Neural progenitor cell (in vitro differentiated cells): ENCODE measurements at regions not wholly inside any gene's neighbourhood (a gene's known extent, or its start where the extent isn't known, plus 50 kb on each side); places are given as distances from the start of the nearest gene placed in this dataset.

Source experiments
- DNase-seq: peaks from one replicate; pipeline ENCODE4 v3.0.0-alpha.2; 2016; ENCODE audit warnings: low spot score
- H2AFZ ChIP-seq: fragments of 200-600 bp; sonication (generic); replicated peaks from 2 replicates; pipeline ENCODE4 v1.6.1; 2016; ENCODE audit warnings: antibody characterized with exemption
- H3F3A ChIP-seq: fragments of 200-600 bp; sonication (generic); 2 replicates; pipeline ENCODE4 v1.6.1; 2016; ENCODE audit warnings: antibody characterized with exemption, low read depth
- H3K27ac ChIP-seq: fragments of 200-600 bp; sonication (generic); 2 replicates; pipeline ENCODE4 v1.5.1; 2016; ENCODE audit warnings: mild to moderate bottlenecking
- H3K27me3 ChIP-seq: fragments of 200-600 bp; sonication (generic); 2 replicates; pipeline ENCODE4 v1.6.1; 2016; ENCODE audit warnings: mild to moderate bottlenecking, moderate library complexity
- H3K36me3 ChIP-seq: fragments of 200-600 bp; sonication (generic); 2 replicates; pipeline ENCODE4 v1.5.1; 2016
- H3K4me1 ChIP-seq: fragments of 200-600 bp; sonication (generic); 2 replicates; pipeline ENCODE4 v1.6.1; 2016; ENCODE audit warnings: mixed run types
- H3K4me2 ChIP-seq: fragments of 200-600 bp; sonication (generic); 2 replicates; pipeline ENCODE4 v1.6.1; 2016
- H3K4me3 ChIP-seq: fragments of 200-600 bp; sonication (generic); 2 replicates; pipeline ENCODE4 v1.5.1; 2016
- H3K79me2 ChIP-seq: fragments of 200-600 bp; sonication (generic); 2 replicates; pipeline ENCODE4 v1.6.1; 2016; ENCODE audit warnings: low read depth
- H3K9ac ChIP-seq: fragments of 200-600 bp; sonication (generic); 2 replicates; pipeline ENCODE4 v1.6.1; 2016
- H3K9me3 ChIP-seq: fragments of 200-600 bp; sonication (generic); 2 replicates; pipeline ENCODE4 v1.5.1; 2016; ENCODE audit warnings: low read depth
- H4K20me1 ChIP-seq: fragments of 200-600 bp; sonication (generic); 2 replicates; pipeline ENCODE4 v1.6.1; 2016; ENCODE audit warnings: low read depth
- H3K27ac Mint-ChIP-seq: 3 replicates; pipeline ENCODE4 v1.8.0; 2021; ENCODE audit warnings: mixed read lengths
- H3K27me3 Mint-ChIP-seq: 2 replicates; pipeline ENCODE4 v1.8.0; 2022; ENCODE audit warnings: low read depth, mild to moderate bottlenecking, inconsistent platforms, moderate library complexity, mixed read lengths; ENCODE audit not compliant: insufficient read depth
- H3K36me3 Mint-ChIP-seq: 3 replicates; pipeline ENCODE4 v1.8.0; 2021; ENCODE audit warnings: mixed read lengths
- H3K4me1 Mint-ChIP-seq: 3 replicates; pipeline ENCODE4 v1.8.0; 2021; ENCODE audit warnings: mixed read lengths
- H3K4me3 Mint-ChIP-seq: 3 replicates; pipeline ENCODE4 v1.8.0; 2021; ENCODE audit warnings: mild to moderate bottlenecking, moderate library complexity, mixed read lengths
- H3K9me3 Mint-ChIP-seq: 3 replicates; pipeline ENCODE4 v1.8.0; 2020; ENCODE audit warnings: mixed read lengths
- CTCF ChIP-seq: fragments of 200-600 bp; sonication (generic); IDR thresholded peaks from 2 replicates; pipeline ENCODE4 v1.5.1; 2017; ENCODE audit warnings: antibody characterized with exemption, mild to moderate bottlenecking
- EZH2 ChIP-seq: fragments of 200-600 bp; sonication (generic); IDR thresholded peaks from 2 replicates; pipeline ENCODE4 v1.6.1; 2017; ENCODE audit warnings: antibody characterized with exemption, mild to moderate bottlenecking, moderate library complexity
- EZH2phosphoT487 ChIP-seq: fragments of 200-600 bp; sonication (generic); IDR thresholded peaks from 2 replicates; pipeline ENCODE4 v1.6.1; 2017; ENCODE audit warnings: antibody characterized with exemption

- no peak for TF ChIP-seq EZH2phosphoT487
- TF ChIP-seq EZH2 = no peak
- no peak for TF ChIP-seq CTCF
- no peaks in the 10 kb centered on the region for H3K36me3 ChIP-seq
- H3K4me2 ChIP-seq = no peak overlapping the region
- no peaks in the 10 kb centered on the region for H3K79me2 ChIP-seq
- H3K9ac ChIP-seq = no peak overlapping the region
- H3K27ac ChIP-seq = no peak overlapping the region
- no peaks in the 10 kb centered on the region for H3K4me1 ChIP-seq
- H3K9me3 ChIP-seq = no peaks in the 10 kb centered on the region
- Mint-ChIP-seq H3K36me3 (no peaks in the 10 kb centered on the region), H3K9me3 (peaks cover 8% of the 10 kb centered on the region), H3K27me3 (peaks cover 3% of the 10 kb centered on the region), H3K4me1 (no peaks in the 10 kb centered on the region), H3K4me3 (no peak overlapping the region), H3K27ac (no peak overlapping the region)
- no peaks in the 10 kb centered on the region for H4K20me1 ChIP-seq
- H3F3A ChIP-seq = no peaks in the 10 kb centered on the region
- no peak overlapping the region for H2AFZ ChIP-seq
- H3K4me3 ChIP-seq = no peak overlapping the region
- DNase-seq = no peak
- H3K27me3 ChIP-seq = no peaks in the 10 kb centered on the region
Observed at GRCh38 chr6:110558575-110558974, 82.2 kb upstream of the SLC22A16 start.

GRCh38 chr6:110557199-110557598, 80.8 kb upstream of the SLC22A16 start:
- H3K36me3 ChIP-seq = no peaks in the 10 kb centered on the region
- Mint-ChIP-seq H3K4me1 (no peaks in the 10 kb centered on the region), H3K27ac (no peak overlapping the region), H3K27me3 (peaks cover 2% of the 10 kb centered on the region), H3K9me3 (peaks cover 13% of the 10 kb centered on the region), H3K4me3 (no peak overlapping the region), H3K36me3 (no peaks in the 10 kb centered on the region)
- no peaks in the 10 kb centered on the region for H3K4me1 ChIP-seq
- H3K9ac ChIP-seq = no peak overlapping the region
- no peak overlapping the region for H3K4me2 ChIP-seq
- no peaks in the 10 kb centered on the region for H3K79me2 ChIP-seq
- no peaks in the 10 kb centered on the region for H3K27me3 ChIP-seq
- no peaks in the 10 kb centered on the region for H3K9me3 ChIP-seq
- H3K27ac ChIP-seq = no peak overlapping the region
- H2AFZ ChIP-seq = peak overlapping the region; percentile 64
- DNase-seq = no peak
- no peaks in the 10 kb centered on the region for H4K20me1 ChIP-seq
- TF ChIP-seq EZH2phosphoT487 (no peak), CTCF (no peak), EZH2 (no peak)
- no peaks in the 10 kb centered on the region for H3F3A ChIP-seq
- no peak overlapping the region for H3K4me3 ChIP-seq

GRCh38 chr6:110556317-110557110, 80.1 kb upstream of the SLC22A16 start:
- Histone ChIP-seq H3K9ac (no peak overlapping the region), H3K79me2 (no peaks in the 10 kb centered on the region), H2AFZ (no peak overlapping the region), H3K4me1 (no peaks in the 10 kb centered on the region), H4K20me1 (no peaks in the 10 kb centered on the region), H3K4me2 (no peak overlapping the region), H3K36me3 (no peaks in the 10 kb centered on the region), H3K9me3 (no peaks in the 10 kb centered on the region), H3K4me3 (no peak overlapping the region), H3K27ac (no peak overlapping the region), H3K27me3 (no peaks in the 10 kb centered on the region), H3F3A (no peaks in the 10 kb centered on the region)
- no peak overlapping the region for H3K27ac Mint-ChIP-seq
- no peak for DNase-seq
- H3K4me3 Mint-ChIP-seq = no peak overlapping the region
- peaks cover 2% of the 10 kb centered on the region for H3K27me3 Mint-ChIP-seq
- TF ChIP-seq CTCF (no peak), EZH2phosphoT487 (no peak), EZH2 (no peak)
- no peaks in the 10 kb centered on the region for H3K36me3 Mint-ChIP-seq
- H3K4me1 Mint-ChIP-seq = no peaks in the 10 kb centered on the region
- peaks cover 18% of the 10 kb centered on the region for H3K9me3 Mint-ChIP-seq
